Fibroblast of pulmonary artery (primary cell): ENCODE measurements at regions not wholly inside any gene's neighbourhood (a gene's known extent, or its start where the extent isn't known, plus 50 kb on each side); places are given as distances from the start of the nearest gene placed in this dataset.

ENCODE experiments used
- DNase-seq: peaks from one replicate; pipeline ENCODE4 v3.0.0-alpha.2; 2010; ENCODE audit warnings: low read depth
- H3K4me3 ChIP-seq: replicated peaks from 2 replicates; pipeline ENCODE4 v1.5.1; 2011; ENCODE audit warnings: low read depth, mild to moderate bottlenecking, control low read depth, low read length, moderate library complexity
- CTCF ChIP-seq: IDR thresholded peaks from 2 replicates; pipeline ENCODE4 v1.5.1; 2011; ENCODE audit warnings: mild to moderate bottlenecking, control low read depth, low read length, inconsistent platforms; ENCODE audit errors: missing control alignments

GRCh38 chr6:15872241-15873103 is 209.6 kb upstream of the DTNBP1 start:
- TF ChIP-seq CTCF = no peak
- DNase-seq = peak; percentile 45
- H3K4me3 ChIP-seq = no peak overlapping the region

GRCh38 chr6:15871276-15871675 is 208.4 kb upstream of the DTNBP1 start:
- no peak overlapping the region for H3K4me3 ChIP-seq
- DNase-seq = no peak
- TF ChIP-seq CTCF = no peak

- DNase-seq = peak; percentile 76
- H3K4me3 ChIP-seq = peak overlapping the region; percentile 11
- no peak for TF ChIP-seq CTCF
Observed at GRCh38 chr6:15870333-15871043, 207.7 kb upstream of the DTNBP1 start.

GRCh38 chr6:15864708-15865062 is 201.9 kb upstream of the DTNBP1 start:
- no peak for TF ChIP-seq CTCF
- H3K4me3 ChIP-seq = no peak overlapping the region
- no peak for DNase-seq

- H3K4me3 ChIP-seq = no peak overlapping the region
- DNase-seq = no peak
- TF ChIP-seq CTCF = no peak
Observed at GRCh38 chr6:15864038-15864707, 201.3 kb upstream of the DTNBP1 start.

GRCh38 chr6:15862810-15863209 is 200.0 kb upstream of the DTNBP1 start:
- no peak for TF ChIP-seq CTCF
- no peak overlapping the region for H3K4me3 ChIP-seq
- DNase-seq = no peak
